HG02943 (cell line): ENCODE measurements at regions not wholly inside any gene's neighbourhood (a gene's known extent, or its start where the extent isn't known, plus 50 kb on each side); places are given as distances from the start of the nearest gene placed in this dataset.

ENCODE experiments used
- ATAC-seq: cut with Tn5 transposase; IDR thresholded peaks from one replicate; pipeline ENCODE4 v1.9.1; 2021; ENCODE audit warnings: mild to moderate bottlenecking, low read depth, moderate library complexity; ENCODE audit not compliant: unreplicated experiment

- no peak for ATAC-seq
Measured at GRCh38 chr13:100941377-100942368, 267.1 kb upstream of the TMTC4 start.

- no peak for ATAC-seq
Measured at GRCh38 chr13:100940658-100941057, 266.1 kb upstream of the TMTC4 start.

GRCh38 chr13:100933841-100934240 is 259.2 kb upstream of the TMTC4 start:
- no peak for ATAC-seq

GRCh38 chr13:100922599-100922998 is 248.0 kb upstream of the TMTC4 start:
- ATAC-seq: no peak

- ATAC-seq: no peak
Measured at GRCh38 chr13:100921139-100921538, 246.5 kb upstream of the TMTC4 start.

- no peak for ATAC-seq
Measured at GRCh38 chr13:100917011-100917410, 242.4 kb upstream of the TMTC4 start.

GRCh38 chr13:100913143-100913542 is 238.5 kb upstream of the TMTC4 start:
- no peak for ATAC-seq

GRCh38 chr13:100904293-100904976 is 229.8 kb upstream of the TMTC4 start:
- ATAC-seq: no peak

- no peak for ATAC-seq
Measured at GRCh38 chr13:100899720-100900316, 225.2 kb upstream of the TMTC4 start.

- no peak for ATAC-seq
Measured at GRCh38 chr13:100898431-100898830, 223.8 kb upstream of the TMTC4 start.

- ATAC-seq: no peak
Measured at GRCh38 chr13:100895651-100896050, 221.1 kb upstream of the TMTC4 start.

GRCh38 chr13:100892981-100893380 is 218.4 kb upstream of the TMTC4 start:
- ATAC-seq: no peak

GRCh38 chr13:100890645-100891044 is 216.1 kb upstream of the TMTC4 start:
- no peak for ATAC-seq

GRCh38 chr13:100887729-100888151 is 213.1 kb upstream of the TMTC4 start:
- no peak for ATAC-seq

GRCh38 chr13:100883453-100883852 is 208.9 kb upstream of the TMTC4 start:
- ATAC-seq: no peak

GRCh38 chr13:100881291-100881864 is 206.8 kb upstream of the TMTC4 start:
- no peak for ATAC-seq

GRCh38 chr13:100880166-100880565 is 205.6 kb upstream of the TMTC4 start:
- ATAC-seq: no peak

GRCh38 chr13:100879255-100879654 is 204.7 kb upstream of the TMTC4 start:
- ATAC-seq: no peak

GRCh38 chr13:100876044-100876403 is 201.4 kb upstream of the TMTC4 start:
- ATAC-seq: no peak

- ATAC-seq: no peak
Measured at GRCh38 chr13:100875392-100876043, 200.9 kb upstream of the TMTC4 start.
